Urinary bladder (tissue), 3 donors: ENCODE measurements at regions not wholly inside any gene's neighbourhood (a gene's known extent, or its start where the extent isn't known, plus 50 kb on each side); places are given as distances from the start of the nearest gene placed in this dataset.

ENCODE experiments used
- DNase-seq: peaks from one replicate; pipeline ENCODE4 v3.0.0-alpha.2; 2015; ENCODE audit errors: extremely low spot score
- H3K27ac ChIP-seq: one replicate; pipeline ENCODE4 v1.5.1; 2013; ENCODE audit warnings: low read depth, mild to moderate bottlenecking, moderate library complexity
- H3K36me3 ChIP-seq: one replicate; pipeline ENCODE4 v1.6.1; 2013; ENCODE audit warnings: mild to moderate bottlenecking, moderate library complexity; ENCODE audit not compliant: insufficient read depth
- H3K4me1 ChIP-seq: one replicate; pipeline ENCODE4 v1.6.1; 2013; ENCODE audit warnings: mild to moderate bottlenecking, moderate library complexity; ENCODE audit not compliant: insufficient read depth
- H3K4me3 ChIP-seq: one replicate; pipeline ENCODE4 v1.5.1; 2013; ENCODE audit warnings: low read depth, low read length
- WGBS: extraction: QIAGEN DNeasy Blood & Tissue Kit; methylation state at CpG from one replicate; pipeline ENCODE4 v1.1.7; 2013; 5-methylcytosine and 5-hydroxymethylcytosine counted together
- donor health status: healthy with polysubstance abuse.
- donor health status: healthy.

GRCh38 chr1:173420330-173420806 is 56.8 kb upstream of the PRDX6 start:
- Histone ChIP-seq H3K27ac (no peak overlapping the region), H3K4me3 (no peak overlapping the region), H3K36me3 (peaks cover 2% of the 10 kb centered on the region), H3K4me1 (no peaks in the 10 kb centered on the region)
- peak; percentile 61 for DNase-seq
- 10% methylated on average over 7 of the region's 7 CpGs for WGBS

- DNase-seq, result no peak
- Histone ChIP-seq H3K36me3 (peaks cover 2% of the 10 kb centered on the region), H3K4me1 (no peaks in the 10 kb centered on the region), H3K4me3 (no peak overlapping the region), H3K27ac (no peak overlapping the region)
- WGBS, result 76% methylated on average over 4 of the region's 4 CpGs
Measured at GRCh38 chr1:173421286-173421685, 55.8 kb upstream of the PRDX6 start.

GRCh38 chr1:173421789-173422188 is 55.3 kb upstream of the PRDX6 start:
- H3K36me3 ChIP-seq, result peaks cover 2% of the 10 kb centered on the region
- DNase-seq, result no peak
- H3K27ac ChIP-seq, result no peak overlapping the region
- no peaks in the 10 kb centered on the region for H3K4me1 ChIP-seq
- 82% methylated on average over 4 of the region's 4 CpGs for WGBS
- H3K4me3 ChIP-seq, result no peak overlapping the region

- DNase-seq, result no peak
- 78% methylated on average over 5 of the region's 5 CpGs for WGBS
Measured at GRCh38 chr1:173422456-173422976, 54.6 kb upstream of the PRDX6 start.

GRCh38 chr1:173423291-173423690 is 53.8 kb upstream of the PRDX6 start:
- 88% methylated on average over 1 of the region's 1 CpG for WGBS
- DNase-seq, result no peak
- H3K36me3 ChIP-seq, result peaks cover under 1% of the 10 kb centered on the region
- no peaks in the 10 kb centered on the region for H3K4me1 ChIP-seq
- no peak overlapping the region for H3K4me3 ChIP-seq
- no peak overlapping the region for H3K27ac ChIP-seq

More at GRCh38 chr1:173422456-173422976, 54.6 kb upstream of the PRDX6 start:
- Histone ChIP-seq H3K27ac (no peak overlapping the region), H3K36me3 (peaks cover 2% of the 10 kb centered on the region), H3K4me1 (no peaks in the 10 kb centered on the region), H3K4me3 (no peak overlapping the region)

GRCh38 chr1:173424143-173424542 is 53.0 kb upstream of the PRDX6 start:
- Histone ChIP-seq H3K4me1 (no peaks in the 10 kb centered on the region), H3K36me3 (no peaks in the 10 kb centered on the region), H3K4me3 (no peak overlapping the region), H3K27ac (no peak overlapping the region)
- DNase-seq, result no peak
- 89% methylated on average over 4 of the region's 4 CpGs for WGBS

- H3K4me1 ChIP-seq, result no peaks in the 10 kb centered on the region
- no peaks in the 10 kb centered on the region for H3K36me3 ChIP-seq
- H3K4me3 ChIP-seq, result no peak overlapping the region
- 67% methylated on average over 2 of the region's 2 CpGs for WGBS
- DNase-seq, result no peak
- no peak overlapping the region for H3K27ac ChIP-seq
Measured at GRCh38 chr1:173424782-173425407, 52.2 kb upstream of the PRDX6 start.

- Histone ChIP-seq H3K36me3 (no peaks in the 10 kb centered on the region), H3K4me1 (no peaks in the 10 kb centered on the region), H3K4me3 (no peak overlapping the region), H3K27ac (no peak overlapping the region)
- 76% methylated on average over 5 of the region's 5 CpGs for WGBS
- no peak for DNase-seq
Measured at GRCh38 chr1:173426057-173426456, 51.1 kb upstream of the PRDX6 start.

- Histone ChIP-seq H3K36me3 (no peaks in the 10 kb centered on the region), H3K4me1 (no peaks in the 10 kb centered on the region), H3K27ac (no peak overlapping the region), H3K4me3 (no peak overlapping the region)
- no peak for DNase-seq
- WGBS, result 72% methylated on average over 9 of the region's 9 CpGs
Measured at GRCh38 chr1:173427146-173428054, 49.7 kb upstream of the PRDX6 start.
